Glomerular visceral epithelial cell (primary cell): ENCODE measurements at regions not wholly inside any gene's neighbourhood (a gene's known extent, or its start where the extent isn't known, plus 50 kb on each side); places are given as distances from the start of the nearest gene placed in this dataset.
"Not testable (repeated sequence)": the region's sequence is repeated elsewhere in the genome, so short reads cannot be mapped to it uniquely, and the experiment has no call there.

Experiments used
- DNase-seq: peaks from one replicate; pipeline ENCODE4 v3.0.0-alpha.2; 2016; ENCODE audit errors: extremely low spot score

- DNase-seq: not testable (repeated sequence)
Observed at GRCh38 chr1:143784239-143784882, 187.4 kb downstream of the FAM72C start.

DNA sequence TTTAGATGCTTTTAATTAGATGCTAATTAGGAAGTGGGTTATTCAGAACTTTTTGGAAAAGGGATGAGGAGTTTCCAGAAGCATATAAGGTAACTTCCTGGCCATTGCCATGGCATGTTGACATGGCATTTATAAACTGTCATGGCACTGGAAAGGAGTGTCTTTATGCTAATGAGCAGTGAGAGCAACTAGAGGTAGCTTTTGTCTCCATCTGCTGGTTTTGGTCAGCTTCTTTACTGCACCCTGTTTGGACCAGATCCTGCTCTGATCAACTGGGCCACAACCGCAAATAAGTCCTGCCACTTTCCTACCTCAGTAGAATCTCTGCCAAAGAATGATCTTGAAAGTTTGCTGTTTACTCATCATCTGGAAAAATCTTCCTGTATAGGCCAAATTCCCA, 193.6 kb downstream of the FAM72C start:
- not testable (repeated sequence) for DNase-seq

GRCh38 chr1:143764831-143765230, 207.0 kb downstream of the FAM72C start:
- not testable (repeated sequence) for DNase-seq

DNA sequence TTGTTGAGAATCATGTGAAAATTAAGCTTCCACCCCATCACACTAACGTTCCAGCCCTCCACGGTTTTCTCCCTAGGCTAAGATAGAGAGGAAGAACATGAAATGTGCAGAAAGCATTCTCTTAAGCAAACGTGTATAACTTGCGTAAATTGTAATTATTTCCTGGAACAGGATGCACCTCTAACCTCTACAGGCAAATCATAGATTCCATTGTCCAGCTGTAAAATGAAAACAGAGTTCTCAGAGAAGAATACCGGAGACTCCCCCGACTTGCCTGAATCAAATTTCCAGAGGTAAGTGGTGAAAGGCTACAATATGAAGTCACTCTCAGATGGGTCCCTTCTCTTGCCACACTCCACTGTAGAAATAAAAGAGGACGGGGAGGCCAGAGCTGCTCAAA, 211.4 kb downstream of the FAM72C start:
- DNase-seq: not testable (repeated sequence)

DNA sequence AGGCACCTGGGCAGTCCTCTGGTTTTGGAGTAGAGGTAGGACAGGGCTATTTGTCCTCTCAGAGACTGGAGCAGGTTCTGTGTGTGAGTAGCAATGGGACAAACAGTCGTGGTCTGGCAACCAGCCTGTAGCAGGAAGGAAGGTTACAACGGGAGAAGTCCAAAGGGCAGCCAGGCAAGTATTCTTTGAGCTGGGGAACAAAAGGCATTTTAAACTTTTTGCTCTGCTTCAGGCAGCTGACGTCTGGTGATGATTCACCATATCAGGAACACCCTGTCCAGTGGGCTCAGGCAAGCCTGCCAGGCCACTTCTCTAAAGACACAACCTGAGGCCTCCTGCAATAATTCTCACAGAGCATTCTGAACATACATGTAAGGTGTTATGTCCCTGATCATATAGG, 215.8 kb downstream of the FAM72C start:
- DNase-seq: not testable (repeated sequence)

GRCh38 chr1:143748906-143749305, 222.9 kb downstream of the FAM72C start:
- no peak for DNase-seq

DNA sequence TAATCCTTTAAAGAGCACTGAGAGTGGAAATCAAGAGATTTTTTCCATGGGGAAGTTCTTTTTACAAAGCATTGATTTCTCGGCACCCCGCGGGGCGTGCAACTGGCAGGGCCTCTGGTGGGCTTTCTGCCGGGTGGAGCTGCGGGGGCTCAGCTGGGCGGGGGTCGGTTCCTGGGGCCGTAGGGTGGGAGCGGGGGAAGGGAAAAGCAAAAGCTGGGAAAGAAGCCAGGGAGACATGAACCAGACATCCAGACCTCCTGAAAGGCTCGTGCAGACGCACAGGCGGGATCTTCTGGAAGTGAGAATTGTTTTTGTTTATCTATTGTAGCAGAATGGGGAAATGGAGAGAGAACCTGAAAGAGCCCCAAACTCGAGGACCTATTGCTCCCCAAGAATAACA, 235.2 kb downstream of the FAM72C start:
- DNase-seq: no peak

DNA sequence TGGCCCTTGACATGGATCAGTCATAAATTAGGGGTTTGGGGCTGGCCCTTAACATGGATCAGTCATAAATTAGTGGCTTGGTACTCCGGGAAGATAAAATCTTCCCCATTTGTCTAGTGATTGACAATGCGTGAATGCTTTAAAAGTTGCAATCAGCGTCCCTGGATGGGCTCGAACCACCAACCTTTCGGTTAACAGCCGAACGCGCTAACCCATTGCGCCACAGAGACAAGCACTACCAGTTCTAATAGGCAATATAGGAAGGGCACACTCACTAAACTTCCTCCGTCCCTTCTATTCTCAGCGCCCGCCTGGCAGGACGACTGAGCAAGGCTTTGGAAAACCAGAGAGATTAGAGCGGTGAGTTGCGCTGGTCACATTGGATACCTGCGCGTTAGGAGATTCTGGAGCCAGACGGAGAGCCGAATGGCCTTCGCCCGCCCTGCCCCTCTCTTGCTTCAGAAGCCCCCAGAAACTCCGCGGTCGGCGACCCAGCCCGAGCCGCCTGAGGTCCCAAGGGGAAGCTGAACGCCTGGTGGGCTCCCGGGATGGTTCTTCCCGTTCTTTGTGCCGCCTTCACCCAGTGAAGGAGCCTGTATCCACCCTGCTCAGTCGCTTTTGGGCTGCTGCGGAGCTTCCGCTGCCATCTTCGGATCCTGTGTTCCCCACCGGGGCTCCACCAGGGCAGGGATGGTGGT, 235.9 kb downstream of the FAM72C start:
- peak; percentile 13 for DNase-seq

DNA sequence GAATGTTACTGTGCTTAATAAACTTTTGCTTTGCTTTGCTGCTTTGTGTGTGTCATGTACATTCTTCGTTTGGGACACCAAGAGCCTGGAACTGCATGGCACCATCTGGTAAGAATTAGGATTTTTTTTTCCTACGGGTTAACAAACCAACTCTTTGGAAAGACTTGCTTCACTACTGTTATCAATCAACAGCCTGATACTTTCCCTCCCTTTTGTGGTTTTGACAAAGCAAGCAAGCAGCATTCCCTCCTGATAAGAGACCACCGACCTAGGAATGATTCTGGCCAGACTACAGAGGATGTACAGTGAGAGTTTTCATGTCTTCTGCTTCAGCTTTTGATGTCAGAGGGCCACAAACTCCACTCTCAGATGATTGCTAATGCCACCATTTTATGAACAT, 237.5 kb downstream of the FAM72C start:
- DNase-seq: not testable (repeated sequence)

- DNase-seq: not testable (repeated sequence)
Observed at GRCh38 chr1:143730890-143731289, 240.9 kb downstream of the FAM72C start.

GRCh38 chr1:143729449-143730111, 242.2 kb downstream of the FAM72C start:
- not testable (repeated sequence) for DNase-seq

GRCh38 chr1:143728802-143729448, 242.9 kb downstream of the FAM72C start:
- DNase-seq: not testable (repeated sequence)

GRCh38 chr1:143727263-143727662, 244.5 kb downstream of the FAM72C start:
- no peak for DNase-seq

DNA sequence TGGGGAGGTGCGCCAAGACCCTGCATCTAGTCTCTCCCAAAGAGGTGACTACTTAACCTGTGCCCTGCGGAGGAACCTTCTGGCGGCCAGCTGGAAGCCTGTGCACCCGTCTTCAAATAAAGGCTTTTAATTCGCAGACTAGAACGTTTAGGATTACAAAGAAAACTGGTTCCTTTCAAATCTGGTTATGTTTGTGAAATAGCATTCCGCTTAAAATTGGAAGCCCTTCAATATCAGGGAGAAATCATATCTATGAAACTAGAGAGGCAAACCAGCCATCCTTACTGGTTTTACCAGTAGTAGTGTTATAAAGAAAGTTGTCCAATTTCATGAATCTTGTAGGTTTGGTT, 250.8 kb downstream of the FAM72C start:
- DNase-seq: no peak

GRCh38 chr1:143720087-143721023, 251.4 kb downstream of the FAM72C start:
- DNase-seq: peak; percentile 12

DNA sequence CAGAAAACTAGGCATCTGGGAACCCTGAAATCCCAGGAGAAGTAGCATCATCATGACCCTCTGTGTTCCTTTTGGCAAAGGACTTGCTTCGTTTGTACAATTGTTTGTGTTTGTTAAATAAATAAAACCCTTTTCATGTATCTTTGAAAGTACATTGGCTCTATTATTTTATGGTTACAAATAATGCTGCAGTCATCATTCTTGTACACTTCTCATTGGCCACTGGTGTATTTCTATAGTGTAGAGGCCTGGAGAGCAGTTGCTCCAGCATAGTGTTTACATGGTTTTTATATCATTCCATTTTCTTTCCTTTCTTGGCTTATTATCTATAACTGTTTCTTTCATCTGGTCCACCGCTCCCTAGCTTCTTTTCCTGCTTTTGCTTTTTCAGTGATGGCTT, 253.3 kb downstream of the FAM72C start:
- DNase-seq: no peak

- no peak for DNase-seq
Observed at GRCh38 chr1:143718021-143718420, 253.8 kb downstream of the FAM72C start.

- no peak for DNase-seq
Observed at GRCh38 chr1:143717434-143717833, 254.4 kb downstream of the FAM72C start.

- not testable (repeated sequence) for DNase-seq
Observed at GRCh38 chr1:143714913-143715312, 256.9 kb downstream of the FAM72C start.

DNA sequence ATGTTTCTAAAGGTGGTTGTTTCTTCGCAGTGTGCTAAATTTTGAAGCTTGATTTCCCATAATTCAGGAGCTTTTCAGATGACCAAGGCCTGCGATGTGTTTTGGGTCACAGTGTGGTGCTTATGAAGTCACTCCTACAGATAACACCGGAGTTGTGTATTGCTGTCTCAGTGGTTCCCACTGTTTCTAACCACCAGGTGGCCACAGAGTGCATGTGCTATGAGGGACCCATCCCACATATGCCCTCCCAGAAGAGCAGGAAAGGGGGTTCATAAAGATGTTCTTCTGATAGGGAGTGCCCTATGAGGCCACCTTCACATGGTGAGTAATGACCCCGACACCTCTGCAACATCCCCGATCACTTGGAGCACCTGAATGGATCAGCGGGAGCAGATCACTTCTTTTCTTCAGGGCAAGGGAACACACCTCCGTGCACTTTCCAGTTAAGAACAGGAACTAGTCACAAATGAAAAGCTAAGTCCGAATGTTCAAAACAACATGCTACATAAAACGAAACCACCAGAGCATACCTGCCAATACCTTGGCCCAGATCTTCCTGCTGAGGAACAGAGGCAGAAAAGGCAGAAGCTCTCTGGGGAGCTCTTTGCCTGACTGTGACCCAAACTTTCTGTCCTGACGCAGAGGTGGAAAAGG, 262.1 kb downstream of the FAM72C start:
- not testable (repeated sequence) for DNase-seq

DNA sequence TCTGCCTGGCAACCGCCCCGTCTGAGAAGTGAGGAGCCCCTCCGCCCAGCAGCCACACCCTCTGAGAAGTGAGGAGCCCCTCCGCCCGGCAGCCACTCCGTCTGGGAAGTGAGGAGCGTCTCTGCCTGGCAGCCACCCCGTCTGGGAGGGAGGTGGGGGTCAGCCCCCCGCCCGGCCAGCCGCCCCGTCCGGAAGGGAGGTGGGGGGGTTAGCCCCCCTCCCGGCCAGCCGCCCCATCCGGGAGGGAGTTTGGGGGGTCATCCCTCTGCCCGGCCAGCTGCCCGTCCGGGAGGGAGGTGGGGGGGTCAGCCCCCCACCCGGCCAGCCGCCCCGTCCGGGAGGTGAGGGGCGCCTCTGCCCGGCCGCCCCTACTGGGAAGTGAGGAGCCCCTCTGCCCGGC, 269.0 kb downstream of the FAM72C start:
- DNase-seq: not testable (repeated sequence)
